CD14-positive monocyte (primary cell): ENCODE measurements at regions not wholly inside any gene's neighbourhood (a gene's known extent, or its start where the extent isn't known, plus 50 kb on each side); places are given as distances from the start of the nearest gene placed in this dataset.

Experiments used
- DNase-seq, 3 donors: peaks; one replicate each; pipeline ENCODE4 v3.0.0-alpha.2; 2011 to 2022
- H2AFZ ChIP-seq: 2 replicates; pipeline ENCODE4 v1.6.0; 2012; ENCODE audit warnings: mild to moderate bottlenecking, low read depth, low read length, inconsistent platforms; ENCODE audit not compliant: insufficient read depth, poor library complexity, severe bottlenecking
- H3K27ac ChIP-seq, 2 donors: 1 replicate in 1 of 2; 2 replicates in 1 of 2; pipeline ENCODE4 v1.5.1; 2012 to 2013; ENCODE audit warnings: low read length in 2 of 2, control low read depth in 1 of 2, inconsistent platforms in 1 of 2, low read depth in 1 of 2, mild to moderate bottlenecking in 1 of 2
- H3K27me3 ChIP-seq, 2 donors: one replicate each; pipeline versions ENCODE4 v1.6.0 to v1.6.1; 2011 to 2013; ENCODE audit warnings: low read length in 2 of 2; ENCODE audit not compliant: control insufficient read depth in 2 of 2, insufficient read depth in 2 of 2
- H3K36me3 ChIP-seq, 2 donors: replicated peaks in 1 of 2; 1 replicate in 1 of 2; 2 replicates in 1 of 2; pipeline versions ENCODE4 v1.5.1 to v1.6.1; 2012 to 2013; ENCODE audit warnings: low read length in 2 of 2, control low read depth in 1 of 2, inconsistent platforms in 1 of 2, mild to moderate bottlenecking in 1 of 2; ENCODE audit not compliant: insufficient read depth in 2 of 2, control insufficient read depth in 1 of 2
- H3K4me1 ChIP-seq, 2 donors: 1 replicate in 1 of 2; 2 replicates in 1 of 2; pipeline versions ENCODE4 v1.5.1 to v1.6.1; 2012 to 2013; ENCODE audit warnings: low read length in 2 of 2, control low read depth in 1 of 2, inconsistent platforms in 1 of 2, mild to moderate bottlenecking in 1 of 2, moderate library complexity in 1 of 2; ENCODE audit not compliant: insufficient read depth in 2 of 2, control insufficient read depth in 1 of 2
- H3K4me2 ChIP-seq: replicated peaks from 2 replicates; pipeline ENCODE3; 2012; ENCODE audit warnings: low read length, moderate library complexity, mild to moderate bottlenecking; ENCODE audit not compliant: poor library complexity, severe bottlenecking; ENCODE audit errors: extremely low read depth
- H3K4me3 ChIP-seq, 3 experiments: fragments of 200-600 bp in 1 of 3; sonication (generic) in 1 of 3; replicated peaks in 1 of 3; 1 replicate in 2 of 3; 2 replicates in 1 of 3; pipeline ENCODE4 v1.5.1; 2011 to 2013; ENCODE audit warnings: low read length in 3 of 3, mild to moderate bottlenecking in 3 of 3, control low read depth in 2 of 3, low read depth in 2 of 3, inconsistent platforms in 1 of 3, moderate library complexity in 1 of 3
- H3K79me2 ChIP-seq: 2 replicates; pipeline ENCODE4 v1.6.0; 2012; ENCODE audit warnings: mild to moderate bottlenecking, control low read depth, inconsistent platforms, low read length, moderate library complexity; ENCODE audit not compliant: insufficient read depth
- H3K9ac ChIP-seq: 2 replicates; pipeline ENCODE4 v1.6.0; 2017; ENCODE audit warnings: low read length, mild to moderate bottlenecking; ENCODE audit not compliant: insufficient read depth, poor library complexity, severe bottlenecking
- H3K9me3 ChIP-seq, 2 donors: replicated peaks in 1 of 2; 1 replicate in 1 of 2; 2 replicates in 1 of 2; pipeline versions ENCODE4 v1.5.1 to v1.6.1; 2012 to 2013; ENCODE audit warnings: low read length in 2 of 2, control low read depth in 1 of 2; ENCODE audit not compliant: control insufficient read depth in 1 of 2, insufficient read depth in 1 of 2
- H4K20me1 ChIP-seq: 2 replicates; pipeline ENCODE4 v1.6.0; 2012; ENCODE audit warnings: mild to moderate bottlenecking, low read length, control low read depth, moderate library complexity; ENCODE audit not compliant: insufficient read depth
- H3K27ac Mint-ChIP-seq, 7 donors: one replicate each; pipeline ENCODE4 v1.8.0; 2020; ENCODE audit warnings: mild to moderate bottlenecking in 7 of 7, mixed read lengths in 7 of 7, moderate library complexity in 6 of 7, inconsistent platforms in 2 of 7
- H3K27me3 Mint-ChIP-seq, 3 donors: one replicate each; pipeline ENCODE4 v1.8.0; 2021 to 2022; ENCODE audit warnings: low read depth in 3 of 3, mild to moderate bottlenecking in 3 of 3, mixed read lengths in 3 of 3, moderate library complexity in 3 of 3, inconsistent platforms in 1 of 3
- H3K36me3 Mint-ChIP-seq, 2 donors: one replicate each; pipeline ENCODE4 v1.8.0; 2020; ENCODE audit warnings: mixed read lengths in 2 of 2, inconsistent platforms in 1 of 2, mild to moderate bottlenecking in 1 of 2
- H3K4me1 Mint-ChIP-seq: one replicate; pipeline ENCODE4 v1.8.0; 2020; ENCODE audit warnings: mild to moderate bottlenecking, mixed read lengths
- H3K4me3 Mint-ChIP-seq, 2 donors: one replicate each; pipeline ENCODE4 v1.8.0; 2020; ENCODE audit warnings: mild to moderate bottlenecking in 2 of 2, mixed read lengths in 2 of 2, moderate library complexity in 1 of 2
- H3K9me3 Mint-ChIP-seq, 7 donors: one replicate each; pipeline ENCODE4 v1.8.0; 2020 to 2022; ENCODE audit warnings: mixed read lengths in 7 of 7, mild to moderate bottlenecking in 6 of 7, moderate library complexity in 6 of 7, inconsistent platforms in 2 of 7
- WGBS: methylation state at CpG from one replicate; pipeline ENCODE4 v1.1.5; 2013; ENCODE audit warnings: missing lambda C conversion rate; ENCODE audit not compliant: insufficient coverage; 5-methylcytosine and 5-hydroxymethylcytosine counted together
- intact Hi-C, 2 donors: fragments of 100-400 bp; cut with micrococcal nuclease; formaldehyde crosslinking; loops; one replicate each; pipeline versions ENCODE4 v1.15.0 to v1.15.1; 2023
- TF ChIP-seq, protein P1 (sequence below): fragments of 200-600 bp; IDR thresholded peaks from one replicate; pipeline ENCODE4 v1.8.0; 2022; ENCODE audit warnings: antibody characterized with exemption, mild to moderate bottlenecking

DNA sequence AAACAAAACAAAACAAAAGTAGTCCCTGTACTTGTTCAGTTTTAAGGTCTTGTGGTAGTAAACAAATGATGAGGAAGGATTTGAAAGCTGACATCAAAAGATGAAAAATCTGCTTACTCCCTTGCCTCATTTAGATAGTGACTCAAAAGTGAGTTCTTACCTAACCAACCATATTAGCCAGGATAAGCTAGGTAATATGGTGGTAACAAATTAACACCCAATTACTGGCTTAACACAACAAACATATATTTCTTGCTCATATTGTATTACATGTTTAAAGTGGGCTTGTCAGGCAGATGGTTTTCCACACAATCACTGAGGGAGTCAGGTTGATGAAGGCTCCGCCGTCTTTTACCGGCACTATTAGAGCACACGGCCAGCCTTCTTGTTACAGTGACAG lies 189.7 kb downstream of the PPARGC1A start:
- no peaks in the 10 kb centered on the region for H3K79me2 ChIP-seq
- H3K4me1 ChIP-seq: no peaks in the 10 kb centered on the region
- H3K4me3 ChIP-seq: no peak overlapping the region
- 93% methylated on average over 2 of the region's 4 CpGs for WGBS
- Mint-ChIP-seq H3K4me3 (no peak overlapping the region), H3K36me3 (no peaks in the 10 kb centered on the region), H3K4me1 (no peaks in the 10 kb centered on the region), H3K27me3 (peaks cover 0 to 2% (median 0%) of the 10 kb centered on the region in 3 donors), H3K9me3 (peaks cover 0 to 4% (median 0%) of the 10 kb centered on the region in 7 donors), H3K27ac (no peak overlapping the region)
- H3K9me3 ChIP-seq: no peaks in the 10 kb centered on the region
- H2AFZ ChIP-seq: no peak overlapping the region
- H4K20me1 ChIP-seq: no peaks in the 10 kb centered on the region
- H3K36me3 ChIP-seq: no peaks in the 10 kb centered on the region
- no peak overlapping the region for H3K9ac ChIP-seq
- no peak for DNase-seq
- H3K27me3 ChIP-seq: no peaks in the 10 kb centered on the region
- H3K4me2 ChIP-seq: no peak overlapping the region
- TF ChIP-seq, protein P1, sequence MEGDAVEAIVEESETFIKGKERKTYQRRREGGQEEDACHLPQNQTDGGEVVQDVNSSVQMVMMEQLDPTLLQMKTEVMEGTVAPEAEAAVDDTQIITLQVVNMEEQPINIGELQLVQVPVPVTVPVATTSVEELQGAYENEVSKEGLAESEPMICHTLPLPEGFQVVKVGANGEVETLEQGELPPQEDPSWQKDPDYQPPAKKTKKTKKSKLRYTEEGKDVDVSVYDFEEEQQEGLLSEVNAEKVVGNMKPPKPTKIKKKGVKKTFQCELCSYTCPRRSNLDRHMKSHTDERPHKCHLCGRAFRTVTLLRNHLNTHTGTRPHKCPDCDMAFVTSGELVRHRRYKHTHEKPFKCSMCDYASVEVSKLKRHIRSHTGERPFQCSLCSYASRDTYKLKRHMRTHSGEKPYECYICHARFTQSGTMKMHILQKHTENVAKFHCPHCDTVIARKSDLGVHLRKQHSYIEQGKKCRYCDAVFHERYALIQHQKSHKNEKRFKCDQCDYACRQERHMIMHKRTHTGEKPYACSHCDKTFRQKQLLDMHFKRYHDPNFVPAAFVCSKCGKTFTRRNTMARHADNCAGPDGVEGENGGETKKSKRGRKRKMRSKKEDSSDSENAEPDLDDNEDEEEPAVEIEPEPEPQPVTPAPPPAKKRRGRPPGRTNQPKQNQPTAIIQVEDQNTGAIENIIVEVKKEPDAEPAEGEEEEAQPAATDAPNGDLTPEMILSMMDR: no peak
- no peak overlapping the region for H3K27ac ChIP-seq
- intact Hi-C loops: no loop called here

DNA sequence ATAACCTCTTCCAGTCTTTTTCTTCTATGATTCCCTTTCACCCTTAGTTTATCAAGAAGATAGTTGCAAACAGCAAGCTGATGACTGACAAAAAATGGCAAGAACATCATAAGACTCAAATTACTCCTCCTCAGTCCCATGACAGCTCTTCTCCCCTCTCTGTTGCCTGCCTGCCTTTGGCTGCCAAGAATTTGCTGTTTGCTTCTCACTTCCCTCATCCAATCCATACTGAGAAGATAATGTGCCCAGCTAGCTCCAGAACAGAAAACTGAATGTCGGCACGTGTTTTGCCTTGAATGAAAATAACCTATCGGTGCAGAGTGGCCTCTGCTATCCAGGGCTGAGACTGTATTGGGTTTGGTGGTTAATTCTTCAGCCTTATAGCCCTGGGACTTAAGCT lies 192.1 kb downstream of the PPARGC1A start:
- no peak overlapping the region for H3K4me2 ChIP-seq
- H3K4me3 ChIP-seq: no peak overlapping the region
- no peaks in the 10 kb centered on the region for H3K27me3 ChIP-seq
- no peaks in the 10 kb centered on the region for H4K20me1 ChIP-seq
- Mint-ChIP-seq H3K36me3 (no peaks in the 10 kb centered on the region), H3K27ac (no peak overlapping the region), H3K27me3 (peaks cover 0 to 2% (median 0%) of the 10 kb centered on the region in 3 donors), H3K4me1 (no peaks in the 10 kb centered on the region), H3K4me3 (no peak overlapping the region), H3K9me3 (peaks cover 0 to 4% (median 0%) of the 10 kb centered on the region in 7 donors)
- no peaks in the 10 kb centered on the region for H3K36me3 ChIP-seq
- H3K4me1 ChIP-seq: no peaks in the 10 kb centered on the region
- H3K9ac ChIP-seq: no peak overlapping the region
- H3K27ac ChIP-seq: no peak overlapping the region
- WGBS: 97% methylated on average over 3 of the region's 3 CpGs
- TF ChIP-seq, protein P1: no peak
- DNase-seq: no peak
- no peak overlapping the region for H2AFZ ChIP-seq
- no peaks in the 10 kb centered on the region for H3K79me2 ChIP-seq
- intact Hi-C loops: no loop called here
- no peaks in the 10 kb centered on the region for H3K9me3 ChIP-seq
